PC-3 (cell line): ENCODE measurements at regions not wholly inside any gene's neighbourhood (a gene's known extent, or its start where the extent isn't known, plus 50 kb on each side); places are given as distances from the start of the nearest gene placed in this dataset.
A peak's percentile ranks its signal among the peaks of the same experiment; 100 is the strongest.

Experiments
- ATAC-seq: fragments of 200-7000 bp; cut with Tn5 transposase; 2 replicates; pipeline ENCODE4 v1.9.1; 2020; ENCODE audit warnings: mild to moderate bottlenecking, moderate library complexity
- BruUV-seq: library from RNA; stranded (reverse); fragments of 400-500 nt; replicated peaks from 2 replicates; lab custom pipeline; 2021; lab: Mats Ljungman, UMichigan
- CTCF ChIA-PET: fragments of 300-600 bp; sonication (Branson Sonifier 250); formaldehyde crosslinking; loops from one replicate; lab custom pipeline; 2022; ENCODE audit warnings: antibody characterized with exemption; lab: Charles Lee
- POLR2A ChIA-PET: fragments of 300-600 bp; sonication (Branson Sonifier 250); formaldehyde crosslinking; loops from one replicate; lab custom pipeline; 2022; ENCODE audit warnings: antibody characterized with exemption; ENCODE audit not compliant: unreplicated experiment; lab: Charles Lee
- DNase-seq: peaks from one replicate; pipeline ENCODE4 v3.0.0-alpha.2; 2015
- H2AFZ ChIP-seq: fragments of 300-600 bp; sonication (generic); 2 replicates; pipeline ENCODE4 v1.6.0; 2016; ENCODE audit warnings: antibody characterized with exemption, low read length
- H3F3A ChIP-seq: fragments of 300-600 bp; sonication (generic); one replicate; pipeline ENCODE4 v1.6.0; 2017; ENCODE audit warnings: antibody characterized with exemption, low read length, control low read depth, mild to moderate bottlenecking; ENCODE audit not compliant: unreplicated experiment
- H3K27ac ChIP-seq: fragments of 300-600 bp; sonication (generic); 2 replicates; pipeline ENCODE4 v1.5.1; 2016; ENCODE audit warnings: mild to moderate bottlenecking, low read length
- H3K27me3 ChIP-seq: fragments of 300-600 bp; sonication (generic); 2 replicates; pipeline ENCODE4 v1.6.1; 2016; ENCODE audit warnings: low read length, mixed read lengths
- H3K36me3 ChIP-seq: fragments of 300-600 bp; sonication (generic); 2 replicates; pipeline ENCODE4 v1.6.1; 2016; ENCODE audit warnings: low read depth, mixed run types, low read length, mixed read lengths
- H3K4me1 ChIP-seq: fragments of 300-600 bp; sonication (generic); 2 replicates; pipeline ENCODE4 v1.5.1; 2016; ENCODE audit warnings: low read length; ENCODE audit not compliant: insufficient read depth
- H3K4me2 ChIP-seq: fragments of 300-600 bp; sonication (generic); 2 replicates; pipeline ENCODE4 v1.6.0; 2016; ENCODE audit warnings: low read length
- H3K4me3 ChIP-seq: fragments of 300-600 bp; sonication (generic); 2 replicates; pipeline ENCODE4 v1.5.1; 2016; ENCODE audit warnings: mild to moderate bottlenecking, low read length, mixed read lengths
- H3K79me2 ChIP-seq: fragments of 300-600 bp; sonication (generic); 2 replicates; pipeline ENCODE4 v1.6.1; 2017; ENCODE audit warnings: low read length, mixed read lengths
- H3K9ac ChIP-seq: fragments of 300-600 bp; sonication (generic); 2 replicates; pipeline ENCODE4 v1.6.0; 2016; ENCODE audit warnings: mild to moderate bottlenecking, low read length
- H3K9me2 ChIP-seq: fragments of 300-600 bp; sonication (generic); replicated peaks from 2 replicates; pipeline ENCODE4 v1.6.1; 2016; ENCODE audit warnings: mixed run types, low read length, mixed read lengths
- H3K9me3 ChIP-seq: fragments of 300-600 bp; sonication (generic); 2 replicates; pipeline ENCODE4 v1.6.1; 2016; ENCODE audit warnings: low read length, mixed read lengths
- H4K20me1 ChIP-seq: fragments of 300-600 bp; sonication (generic); 2 replicates; pipeline ENCODE4 v1.6.1; 2016; ENCODE audit warnings: low read length, mixed read lengths
- CTCF ChIP-seq: fragments of 300-600 bp; sonication (generic); conservative IDR thresholded peaks from 2 replicates; pipeline ENCODE4 v1.5.1; 2017; ENCODE audit warnings: antibody characterized with exemption, low read depth, mild to moderate bottlenecking, low read length
- EZH2 ChIP-seq: fragments of 300-600 bp; sonication (generic); IDR thresholded peaks from one replicate; pipeline ENCODE4 v1.6.1; 2017; ENCODE audit warnings: antibody characterized with exemption, mild to moderate bottlenecking, low read length; ENCODE audit not compliant: unreplicated experiment
- EZH2phosphoT487 ChIP-seq: fragments of 300-600 bp; sonication (generic); IDR thresholded peaks from 2 replicates; pipeline ENCODE4 v1.6.1; 2018; ENCODE audit warnings: mild to moderate bottlenecking, antibody characterized with exemption, low read length, borderline replicate concordance
- intact Hi-C: fragments of 100-400 bp; cut with micrococcal nuclease; formaldehyde crosslinking; loops from 2 replicates; pipeline ENCODE4 v1.9.0; 2023

- H3F3A ChIP-seq: no peaks in the 10 kb centered on the region
- peak; percentile 55 for ATAC-seq
- no peak overlapping the region for H2AFZ ChIP-seq
- intact Hi-C loops: no loop called here
- H3K4me3 ChIP-seq: no peak overlapping the region
- no peak overlapping the region for H3K4me2 ChIP-seq
- no peaks in the 10 kb centered on the region for H3K4me1 ChIP-seq
- TF ChIP-seq EZH2phosphoT487 (no peak), CTCF (no peak), EZH2 (no peak)
- DNase-seq: peak; percentile 20
- CTCF ChIA-PET: no interaction called here
- H3K36me3 ChIP-seq: no peaks in the 10 kb centered on the region
- H3K27me3 ChIP-seq: no peaks in the 10 kb centered on the region
- POLR2A ChIA-PET: no interaction called here
- no TSS peak for BruUV-seq
- H4K20me1 ChIP-seq: no peaks in the 10 kb centered on the region
- no peaks in the 10 kb centered on the region for H3K9me3 ChIP-seq
- no peak overlapping the region for H3K9ac ChIP-seq
- no peak overlapping the region for H3K27ac ChIP-seq
- H3K9me2 ChIP-seq: no peaks in the 10 kb centered on the region
- no peaks in the 10 kb centered on the region for H3K79me2 ChIP-seq
These were observed 729.5 kb upstream of the ADGRL2 start for GRCh38 chr1:81071072-81071858.

GRCh38 chr1:81069856-81070255 is 730.9 kb upstream of the ADGRL2 start:
- Histone ChIP-seq H3K4me3 (no peak overlapping the region), H3K9me2 (no peaks in the 10 kb centered on the region), H2AFZ (no peak overlapping the region), H3F3A (no peaks in the 10 kb centered on the region), H3K4me2 (no peak overlapping the region), H3K9ac (no peak overlapping the region), H3K36me3 (no peaks in the 10 kb centered on the region), H3K79me2 (no peaks in the 10 kb centered on the region), H4K20me1 (no peaks in the 10 kb centered on the region), H3K4me1 (no peaks in the 10 kb centered on the region), H3K9me3 (no peaks in the 10 kb centered on the region), H3K27me3 (no peaks in the 10 kb centered on the region), H3K27ac (no peak overlapping the region)
- TF ChIP-seq EZH2phosphoT487 (no peak), EZH2 (no peak)
- POLR2A ChIA-PET: no interaction called here
- CTCF ChIA-PET: no interaction called here
- ATAC-seq (no peak), DNase-seq (no peak)
- intact Hi-C loops: no loop called here
- no TSS peak for BruUV-seq

GRCh38 chr1:81068726-81069125 is 732.0 kb upstream of the ADGRL2 start:
- H3K4me2 ChIP-seq: no peak overlapping the region
- H3K4me1 ChIP-seq: no peaks in the 10 kb centered on the region
- BruUV-seq: no TSS peak
- no peak overlapping the region for H3K27ac ChIP-seq
- no peak overlapping the region for H3K9ac ChIP-seq
- intact Hi-C loops: no loop called here
- no peaks in the 10 kb centered on the region for H3K27me3 ChIP-seq
- H4K20me1 ChIP-seq: no peaks in the 10 kb centered on the region
- no peak for DNase-seq
- H3F3A ChIP-seq: no peaks in the 10 kb centered on the region
- no peak overlapping the region for H3K4me3 ChIP-seq
- no peaks in the 10 kb centered on the region for H3K36me3 ChIP-seq
- no peaks in the 10 kb centered on the region for H3K9me2 ChIP-seq
- POLR2A ChIA-PET: no interaction called here
- CTCF ChIA-PET: no interaction called here
- no peak overlapping the region for H2AFZ ChIP-seq
- TF ChIP-seq CTCF (no peak), EZH2phosphoT487 (no peak), EZH2 (no peak)
- ATAC-seq: no peak
- no peaks in the 10 kb centered on the region for H3K9me3 ChIP-seq
- H3K79me2 ChIP-seq: no peaks in the 10 kb centered on the region
